ENCODE measurements at regions not wholly inside any gene's neighbourhood (a gene's known extent, or its start where the extent isn't known, plus 50 kb on each side); places are given as distances from the start of the nearest gene placed in this dataset.

DNA sequence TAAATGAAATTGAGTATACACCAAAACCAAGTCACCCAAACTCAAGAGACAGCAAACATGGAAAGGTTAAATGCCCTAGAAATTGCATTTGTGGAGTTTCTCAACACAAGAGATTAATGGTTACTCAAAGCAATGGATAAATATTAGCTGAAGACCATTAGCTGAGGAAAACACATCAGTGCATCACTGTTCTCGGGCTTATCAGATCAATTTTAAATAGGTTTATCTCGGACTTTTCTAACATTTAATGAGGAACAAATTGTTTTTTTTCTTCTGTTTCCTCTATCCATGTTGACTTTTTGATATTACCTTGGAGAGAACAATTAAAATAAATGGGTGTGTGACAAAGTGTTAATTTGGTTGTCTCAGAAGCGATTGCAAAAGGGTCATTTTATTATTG lies 105.4 kb upstream of the PIK3C3 start:
- Histone ChIP-seq H3K27ac (ENCODE audit: low read depth in 2 of 2, low read length in 2 of 2) (no peak overlapping the region), H3K27me3 (ENCODE audit: control insufficient read depth, insufficient read depth, low read length) (no peaks in the 10 kb centered on the region), H3K9me3 (ENCODE audit: control insufficient read depth in 2 of 3, insufficient read depth in 1 of 3, low read length in 3 of 3) (no peaks in the 10 kb centered on the region), H3K36me3 (ENCODE audit: control insufficient read depth in 2 of 3, insufficient read depth in 3 of 3, low read length in 3 of 3) (no peaks in the 10 kb centered on the region), H3K9ac (ENCODE audit: low read length in 3 of 3) (no peak overlapping the region), H3K4me1 (ENCODE audit: control insufficient read depth in 2 of 3, insufficient read depth in 2 of 3, low read depth in 1 of 3, low read length in 3 of 3) (no peaks in the 10 kb centered on the region), H3K4me3 (ENCODE audit: low read length in 3 of 3) (no peak overlapping the region)
- FAIRE-seq (no peak), DNase-seq (no peak)
- TF ChIP-seq, protein P1, sequence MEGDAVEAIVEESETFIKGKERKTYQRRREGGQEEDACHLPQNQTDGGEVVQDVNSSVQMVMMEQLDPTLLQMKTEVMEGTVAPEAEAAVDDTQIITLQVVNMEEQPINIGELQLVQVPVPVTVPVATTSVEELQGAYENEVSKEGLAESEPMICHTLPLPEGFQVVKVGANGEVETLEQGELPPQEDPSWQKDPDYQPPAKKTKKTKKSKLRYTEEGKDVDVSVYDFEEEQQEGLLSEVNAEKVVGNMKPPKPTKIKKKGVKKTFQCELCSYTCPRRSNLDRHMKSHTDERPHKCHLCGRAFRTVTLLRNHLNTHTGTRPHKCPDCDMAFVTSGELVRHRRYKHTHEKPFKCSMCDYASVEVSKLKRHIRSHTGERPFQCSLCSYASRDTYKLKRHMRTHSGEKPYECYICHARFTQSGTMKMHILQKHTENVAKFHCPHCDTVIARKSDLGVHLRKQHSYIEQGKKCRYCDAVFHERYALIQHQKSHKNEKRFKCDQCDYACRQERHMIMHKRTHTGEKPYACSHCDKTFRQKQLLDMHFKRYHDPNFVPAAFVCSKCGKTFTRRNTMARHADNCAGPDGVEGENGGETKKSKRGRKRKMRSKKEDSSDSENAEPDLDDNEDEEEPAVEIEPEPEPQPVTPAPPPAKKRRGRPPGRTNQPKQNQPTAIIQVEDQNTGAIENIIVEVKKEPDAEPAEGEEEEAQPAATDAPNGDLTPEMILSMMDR (IDR thresholded peaks at IDR 0.05; ENCODE audit: borderline replicate concordance, extremely low read depth, insufficient read depth): no peak
- intact Hi-C loops (cut with DNase I): no loop called here

- no peak for FAIRE-seq
- no peak for DNase-seq
- TF ChIP-seq, protein P1 (IDR thresholded peaks at IDR 0.05; ENCODE audit: borderline replicate concordance, extremely low read depth, insufficient read depth): no peak
These were observed 109.5 kb upstream of the PIK3C3 start for GRCh38 chr18:41845563-41845962.

GRCh38 chr18:41842886-41843285 lies 112.1 kb upstream of the PIK3C3 start:
- DNase-seq (no peak), FAIRE-seq (no peak)
- Histone ChIP-seq H3K27me3 (ENCODE audit: control insufficient read depth, insufficient read depth, low read length) (no peaks in the 10 kb centered on the region), H3K9ac (ENCODE audit: low read length in 3 of 3) (no peak overlapping the region), H3K36me3 (ENCODE audit: control insufficient read depth in 2 of 3, insufficient read depth in 3 of 3, low read length in 3 of 3) (no peaks in the 10 kb centered on the region), H3K9me3 (ENCODE audit: control insufficient read depth in 2 of 3, insufficient read depth in 1 of 3, low read length in 3 of 3) (no peaks in the 10 kb centered on the region), H3K27ac (ENCODE audit: low read depth in 2 of 2, low read length in 2 of 2) (no peak overlapping the region), H3K4me1 (ENCODE audit: control insufficient read depth in 2 of 3, insufficient read depth in 2 of 3, low read depth in 1 of 3, low read length in 3 of 3) (no peaks in the 10 kb centered on the region), H3K4me3 (ENCODE audit: low read length in 3 of 3) (no peak overlapping the region)
- TF ChIP-seq, protein P1 (IDR thresholded peaks at IDR 0.05; ENCODE audit: borderline replicate concordance, extremely low read depth, insufficient read depth): no peak
- intact Hi-C loops (cut with DNase I): no loop called here

More at GRCh38 chr18:41845563-41845962, 109.5 kb upstream of the PIK3C3 start:
- intact Hi-C loops (cut with DNase I): no loop called here
- H3K9ac ChIP-seq (ENCODE audit: low read length in 3 of 3): no peak overlapping the region
- no peaks in the 10 kb centered on the region for H3K36me3 ChIP-seq (ENCODE audit: control insufficient read depth in 2 of 3, insufficient read depth in 3 of 3, low read length in 3 of 3)
- no peaks in the 10 kb centered on the region for H3K4me1 ChIP-seq (ENCODE audit: control insufficient read depth in 2 of 3, insufficient read depth in 2 of 3, low read depth in 1 of 3, low read length in 3 of 3)
- no peak overlapping the region for H3K4me3 ChIP-seq (ENCODE audit: low read length in 3 of 3)
- H3K27me3 ChIP-seq (ENCODE audit: control insufficient read depth, insufficient read depth, low read length): no peaks in the 10 kb centered on the region
- H3K27ac ChIP-seq (ENCODE audit: low read depth in 2 of 2, low read length in 2 of 2): no peak overlapping the region
- H3K9me3 ChIP-seq (ENCODE audit: control insufficient read depth in 2 of 3, insufficient read depth in 1 of 3, low read length in 3 of 3): no peaks in the 10 kb centered on the region
